ENCODE measurements at regions not wholly inside any gene's neighbourhood (a gene's known extent, or its start where the extent isn't known, plus 50 kb on each side); places are given as distances from the start of the nearest gene placed in this dataset.
"Not testable (repeated sequence)": the region's sequence is repeated elsewhere in the genome, so short reads cannot be mapped to it uniquely, and the experiment has no call there.

GRCh38 chr17:43303049-43303448, 69.3 kb upstream of the RNU2-1 start:
- TF ChIP-seq POLR2AphosphoS5 (IDR thresholded peaks at IDR 0.05; ENCODE audit: borderline replicate concordance, low read depth, low read length); EZH2 (IDR thresholded peaks at IDR 0.05); FOXP2 (optimal IDR thresholded peaks at IDR 0.05; ENCODE audit: control extremely low read depth, extremely low read length, insufficient read depth): not testable (repeated sequence)

All from SK-N-MC (cell line).